SK-N-SH (cell line): ENCODE measurements at regions not wholly inside any gene's neighbourhood (a gene's known extent, or its start where the extent isn't known, plus 50 kb on each side); places are given as distances from the start of the nearest gene placed in this dataset.

Experiments
- FOXJ3 ChIP-seq: sonication (generic); formaldehyde crosslinking; IDR thresholded peaks from 2 replicates; pipeline ENCODE4 v1.5.1; 2020; ENCODE audit warnings: mild to moderate bottlenecking, missing genetic modification reagents
- NRF1 ChIP-seq: IDR thresholded peaks from 2 replicates; pipeline ENCODE4 v1.6.1; 2012; ENCODE audit warnings: low read depth, mild to moderate bottlenecking, low read length
- POLR2AphosphoS5 ChIP-seq: IDR thresholded peaks from 2 replicates; pipeline ENCODE4 v1.6.1; 2012; ENCODE audit warnings: low read depth, low read length
- RFX5 ChIP-seq: IDR thresholded peaks from 2 replicates; pipeline ENCODE4 v1.6.1; 2012; ENCODE audit warnings: mild to moderate bottlenecking, improper control_type of control experiment, low read length
- USF1 ChIP-seq: IDR thresholded peaks from 2 replicates; pipeline ENCODE4 v1.4.0; 2012; ENCODE audit warnings: low read depth, borderline replicate concordance
- TF ChIP-seq, protein P1 (sequence below): fragments of 200-600 bp; sonication (generic); IDR thresholded peaks from 2 replicates; pipeline ENCODE4 v1.6.1; 2017; ENCODE audit warnings: antibody characterized with exemption, mild to moderate bottlenecking, moderate library complexity
- TF ChIP-seq, protein P2 (sequence below): IDR thresholded peaks from 2 replicates; pipeline ENCODE4 v1.6.1; 2012; ENCODE audit warnings: mild to moderate bottlenecking, low read depth, low read length, moderate library complexity

- TF ChIP-seq, protein P1, sequence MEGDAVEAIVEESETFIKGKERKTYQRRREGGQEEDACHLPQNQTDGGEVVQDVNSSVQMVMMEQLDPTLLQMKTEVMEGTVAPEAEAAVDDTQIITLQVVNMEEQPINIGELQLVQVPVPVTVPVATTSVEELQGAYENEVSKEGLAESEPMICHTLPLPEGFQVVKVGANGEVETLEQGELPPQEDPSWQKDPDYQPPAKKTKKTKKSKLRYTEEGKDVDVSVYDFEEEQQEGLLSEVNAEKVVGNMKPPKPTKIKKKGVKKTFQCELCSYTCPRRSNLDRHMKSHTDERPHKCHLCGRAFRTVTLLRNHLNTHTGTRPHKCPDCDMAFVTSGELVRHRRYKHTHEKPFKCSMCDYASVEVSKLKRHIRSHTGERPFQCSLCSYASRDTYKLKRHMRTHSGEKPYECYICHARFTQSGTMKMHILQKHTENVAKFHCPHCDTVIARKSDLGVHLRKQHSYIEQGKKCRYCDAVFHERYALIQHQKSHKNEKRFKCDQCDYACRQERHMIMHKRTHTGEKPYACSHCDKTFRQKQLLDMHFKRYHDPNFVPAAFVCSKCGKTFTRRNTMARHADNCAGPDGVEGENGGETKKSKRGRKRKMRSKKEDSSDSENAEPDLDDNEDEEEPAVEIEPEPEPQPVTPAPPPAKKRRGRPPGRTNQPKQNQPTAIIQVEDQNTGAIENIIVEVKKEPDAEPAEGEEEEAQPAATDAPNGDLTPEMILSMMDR: no peak
- TF ChIP-seq POLR2AphosphoS5 (no peak), RFX5 (no peak), USF1 (no peak), FOXJ3 (CRISPR knock-in tag) (no peak), NRF1 (no peak)
- TF ChIP-seq, protein P2, sequence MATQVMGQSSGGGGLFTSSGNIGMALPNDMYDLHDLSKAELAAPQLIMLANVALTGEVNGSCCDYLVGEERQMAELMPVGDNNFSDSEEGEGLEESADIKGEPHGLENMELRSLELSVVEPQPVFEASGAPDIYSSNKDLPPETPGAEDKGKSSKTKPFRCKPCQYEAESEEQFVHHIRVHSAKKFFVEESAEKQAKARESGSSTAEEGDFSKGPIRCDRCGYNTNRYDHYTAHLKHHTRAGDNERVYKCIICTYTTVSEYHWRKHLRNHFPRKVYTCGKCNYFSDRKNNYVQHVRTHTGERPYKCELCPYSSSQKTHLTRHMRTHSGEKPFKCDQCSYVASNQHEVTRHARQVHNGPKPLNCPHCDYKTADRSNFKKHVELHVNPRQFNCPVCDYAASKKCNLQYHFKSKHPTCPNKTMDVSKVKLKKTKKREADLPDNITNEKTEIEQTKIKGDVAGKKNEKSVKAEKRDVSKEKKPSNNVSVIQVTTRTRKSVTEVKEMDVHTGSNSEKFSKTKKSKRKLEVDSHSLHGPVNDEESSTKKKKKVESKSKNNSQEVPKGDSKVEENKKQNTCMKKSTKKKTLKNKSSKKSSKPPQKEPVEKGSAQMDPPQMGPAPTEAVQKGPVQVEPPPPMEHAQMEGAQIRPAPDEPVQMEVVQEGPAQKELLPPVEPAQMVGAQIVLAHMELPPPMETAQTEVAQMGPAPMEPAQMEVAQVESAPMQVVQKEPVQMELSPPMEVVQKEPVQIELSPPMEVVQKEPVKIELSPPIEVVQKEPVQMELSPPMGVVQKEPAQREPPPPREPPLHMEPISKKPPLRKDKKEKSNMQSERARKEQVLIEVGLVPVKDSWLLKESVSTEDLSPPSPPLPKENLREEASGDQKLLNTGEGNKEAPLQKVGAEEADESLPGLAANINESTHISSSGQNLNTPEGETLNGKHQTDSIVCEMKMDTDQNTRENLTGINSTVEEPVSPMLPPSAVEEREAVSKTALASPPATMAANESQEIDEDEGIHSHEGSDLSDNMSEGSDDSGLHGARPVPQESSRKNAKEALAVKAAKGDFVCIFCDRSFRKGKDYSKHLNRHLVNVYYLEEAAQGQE: no peak
These were observed 207.0 kb upstream of the CCDC68 start for GRCh38 chr18:55166260-55166598.
